Esophagus muscularis mucosa (tissue), 4 donors: ENCODE measurements at regions not wholly inside any gene's neighbourhood (a gene's known extent, or its start where the extent isn't known, plus 50 kb on each side); places are given as distances from the start of the nearest gene placed in this dataset.

Experiments
- EP300 ChIP-seq: sonication (generic); formaldehyde crosslinking; IDR thresholded peaks from one replicate; pipeline ENCODE4 v1.6.1; 2017; ENCODE audit warnings: antibody characterized with exemption
- POLR2A ChIP-seq: fragments of 450-650 bp; IDR thresholded peaks from one replicate; pipeline ENCODE4 v1.6.1; 2017; ENCODE audit warnings: antibody characterized with exemption, moderate library complexity, mild to moderate bottlenecking, low read depth
- TF ChIP-seq, protein P1 (sequence below), 3 experiments: fragments of 200-600 bp in 2 of 3; fragments of 450-650 bp in 1 of 3; sonication (generic) in 2 of 3; IDR thresholded peaks; one replicate each; pipeline ENCODE4 v1.5.1; 2017 to 2019; ENCODE audit warnings: antibody characterized with exemption in 3 of 3, mild to moderate bottlenecking in 2 of 3, moderate library complexity in 1 of 3

DNA sequence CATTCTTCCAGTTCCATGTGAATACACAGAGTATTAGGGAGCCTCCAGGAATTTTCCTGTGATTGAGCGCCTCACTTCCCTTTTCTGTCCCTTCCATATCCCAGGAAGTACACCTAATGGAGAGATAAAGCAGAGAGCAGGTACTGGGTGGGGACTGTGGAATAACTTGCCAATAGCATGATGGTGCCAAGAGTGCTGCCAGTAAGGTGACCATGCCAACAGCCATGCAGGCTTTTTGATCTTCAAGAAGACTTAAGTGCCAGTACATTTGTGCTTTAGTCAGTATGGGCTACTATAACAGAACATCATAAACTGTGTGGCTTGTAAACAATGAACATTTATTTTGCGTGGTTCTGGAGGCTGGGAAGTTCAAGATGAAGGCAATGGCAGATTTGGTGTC is 160.2 kb upstream of the RIMS1 start:
- TF ChIP-seq, protein P1, sequence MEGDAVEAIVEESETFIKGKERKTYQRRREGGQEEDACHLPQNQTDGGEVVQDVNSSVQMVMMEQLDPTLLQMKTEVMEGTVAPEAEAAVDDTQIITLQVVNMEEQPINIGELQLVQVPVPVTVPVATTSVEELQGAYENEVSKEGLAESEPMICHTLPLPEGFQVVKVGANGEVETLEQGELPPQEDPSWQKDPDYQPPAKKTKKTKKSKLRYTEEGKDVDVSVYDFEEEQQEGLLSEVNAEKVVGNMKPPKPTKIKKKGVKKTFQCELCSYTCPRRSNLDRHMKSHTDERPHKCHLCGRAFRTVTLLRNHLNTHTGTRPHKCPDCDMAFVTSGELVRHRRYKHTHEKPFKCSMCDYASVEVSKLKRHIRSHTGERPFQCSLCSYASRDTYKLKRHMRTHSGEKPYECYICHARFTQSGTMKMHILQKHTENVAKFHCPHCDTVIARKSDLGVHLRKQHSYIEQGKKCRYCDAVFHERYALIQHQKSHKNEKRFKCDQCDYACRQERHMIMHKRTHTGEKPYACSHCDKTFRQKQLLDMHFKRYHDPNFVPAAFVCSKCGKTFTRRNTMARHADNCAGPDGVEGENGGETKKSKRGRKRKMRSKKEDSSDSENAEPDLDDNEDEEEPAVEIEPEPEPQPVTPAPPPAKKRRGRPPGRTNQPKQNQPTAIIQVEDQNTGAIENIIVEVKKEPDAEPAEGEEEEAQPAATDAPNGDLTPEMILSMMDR (IDR thresholded peaks at IDR 0.05), result no peak
- TF ChIP-seq POLR2A, result no peak
- TF ChIP-seq EP300, result no peak
